A673 (cell line): ENCODE measurements at regions not wholly inside any gene's neighbourhood (a gene's known extent, or its start where the extent isn't known, plus 50 kb on each side); places are given as distances from the start of the nearest gene placed in this dataset.
A peak's percentile ranks its signal among the peaks of the same experiment; 100 is the strongest.

Experiments
- BruUV-seq: library from RNA; stranded (reverse); fragments of 400-500 nt; replicated peaks from 2 replicates; lab custom pipeline; 2021; lab: Mats Ljungman, UMichigan
- CTCF ChIA-PET: fragments of 300-600 bp; sonication (Branson Sonifier 250); formaldehyde crosslinking; loops from one replicate; lab custom pipeline; 2022; ENCODE audit warnings: antibody characterized with exemption; lab: Charles Lee
- POLR2A ChIA-PET: fragments of 300-600 bp; sonication (Branson Sonifier 250); formaldehyde crosslinking; loops from one replicate; lab custom pipeline; 2022; ENCODE audit warnings: antibody characterized with exemption; ENCODE audit not compliant: low non-redundant PET; lab: Charles Lee
- DNase-seq: peaks from one replicate; pipeline ENCODE4 v3.0.0-alpha.2; 2015; ENCODE audit warnings: low spot score
- H3K27ac ChIP-seq: fragments of 200-600 bp; sonication (generic); 2 replicates; pipeline ENCODE4 v1.5.1; 2016; ENCODE audit warnings: mixed run types, low read depth, mild to moderate bottlenecking, mixed read lengths, antibody characterized with exemption, low read length; ENCODE audit not compliant: poor library complexity, severe bottlenecking
- H3K27me3 ChIP-seq: fragments of 200-600 bp; sonication (generic); replicated peaks from 2 replicates; pipeline ENCODE4 v1.6.1; 2017; ENCODE audit warnings: mixed run types, low read depth, mild to moderate bottlenecking, mixed read lengths, antibody characterized with exemption, low read length; ENCODE audit not compliant: insufficient read depth, poor library complexity
- H3K36me3 ChIP-seq: fragments of 200-600 bp; sonication (generic); 2 replicates; pipeline ENCODE4 v1.6.1; 2016; ENCODE audit warnings: mixed run types, mild to moderate bottlenecking, mixed read lengths, antibody characterized with exemption, low read length; ENCODE audit not compliant: insufficient read depth, poor library complexity, severe bottlenecking
- H3K4me1 ChIP-seq: fragments of 200-600 bp; sonication (generic); 2 replicates; pipeline ENCODE4 v1.6.1; 2017; ENCODE audit warnings: mixed run types, mild to moderate bottlenecking, mixed read lengths, antibody characterized with exemption, low read length; ENCODE audit not compliant: insufficient read depth, poor library complexity, severe bottlenecking
- H3K4me3 ChIP-seq: fragments of 200-600 bp; sonication (generic); 2 replicates; pipeline ENCODE4 v1.5.1; 2016; ENCODE audit warnings: low read depth, mixed run types, mild to moderate bottlenecking, mixed read lengths, low read length; ENCODE audit not compliant: poor library complexity, severe bottlenecking
- H3K9me3 ChIP-seq: fragments of 200-600 bp; sonication (generic); 2 replicates; pipeline ENCODE4 v1.6.1; 2016; ENCODE audit warnings: mixed run types, low read depth, mild to moderate bottlenecking, mixed read lengths, antibody characterized with exemption, low read length; ENCODE audit not compliant: poor library complexity, severe bottlenecking
- EZH2 ChIP-seq: fragments of 200-600 bp; sonication (generic); IDR thresholded peaks from 2 replicates; pipeline ENCODE4 v1.6.1; 2017; ENCODE audit warnings: borderline replicate concordance, low read depth, mild to moderate bottlenecking, mixed read lengths, antibody characterized with exemption, low read length; ENCODE audit not compliant: poor library complexity, severe bottlenecking
- intact Hi-C: fragments of 100-400 bp; cut with micrococcal nuclease; formaldehyde crosslinking; loops from one replicate; pipeline ENCODE4 v1.10.0; 2022; ENCODE audit not compliant: unreplicated experiment
- TF ChIP-seq, protein P1 (sequence below): fragments of 300-800, 200-600 bp; sonication (generic); conservative IDR thresholded peaks from 2 replicates; pipeline ENCODE4 v1.5.1; 2017; ENCODE audit warnings: low read depth, mild to moderate bottlenecking, antibody characterized with exemption, low read length, moderate library complexity, mixed read lengths

DNA sequence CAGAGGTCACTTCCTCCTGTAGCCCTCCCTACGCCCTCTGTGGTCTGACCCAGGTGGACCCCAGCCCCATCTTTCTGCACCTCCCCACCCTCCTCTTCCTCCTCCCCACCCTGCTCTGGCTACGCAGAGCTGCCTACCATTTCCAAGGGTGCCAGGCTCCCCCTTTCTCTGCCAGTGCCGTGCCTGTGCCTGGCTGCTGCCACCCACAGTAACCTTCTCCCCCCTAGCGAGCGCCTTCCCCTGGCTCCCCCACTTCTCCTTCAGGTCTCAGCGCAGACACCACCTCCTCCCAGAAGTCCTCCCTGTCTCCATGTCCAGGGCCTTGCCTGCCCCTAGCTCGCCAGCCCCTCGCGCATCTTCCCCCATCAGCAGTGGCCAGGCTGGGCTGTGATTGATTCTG, 471.5 kb downstream of the PTPRU start:
- BruUV-seq, result no TSS peak
- Histone ChIP-seq H3K36me3 (no peaks in the 10 kb centered on the region), H3K4me3 (no peak overlapping the region), H3K27ac (peak overlapping the region; percentile 83), H3K4me1 (peaks cover 36% of the 10 kb centered on the region), H3K9me3 (no peaks in the 10 kb centered on the region), H3K27me3 (no peaks in the 10 kb centered on the region)
- no peak for TF ChIP-seq EZH2
- TF ChIP-seq, protein P1, sequence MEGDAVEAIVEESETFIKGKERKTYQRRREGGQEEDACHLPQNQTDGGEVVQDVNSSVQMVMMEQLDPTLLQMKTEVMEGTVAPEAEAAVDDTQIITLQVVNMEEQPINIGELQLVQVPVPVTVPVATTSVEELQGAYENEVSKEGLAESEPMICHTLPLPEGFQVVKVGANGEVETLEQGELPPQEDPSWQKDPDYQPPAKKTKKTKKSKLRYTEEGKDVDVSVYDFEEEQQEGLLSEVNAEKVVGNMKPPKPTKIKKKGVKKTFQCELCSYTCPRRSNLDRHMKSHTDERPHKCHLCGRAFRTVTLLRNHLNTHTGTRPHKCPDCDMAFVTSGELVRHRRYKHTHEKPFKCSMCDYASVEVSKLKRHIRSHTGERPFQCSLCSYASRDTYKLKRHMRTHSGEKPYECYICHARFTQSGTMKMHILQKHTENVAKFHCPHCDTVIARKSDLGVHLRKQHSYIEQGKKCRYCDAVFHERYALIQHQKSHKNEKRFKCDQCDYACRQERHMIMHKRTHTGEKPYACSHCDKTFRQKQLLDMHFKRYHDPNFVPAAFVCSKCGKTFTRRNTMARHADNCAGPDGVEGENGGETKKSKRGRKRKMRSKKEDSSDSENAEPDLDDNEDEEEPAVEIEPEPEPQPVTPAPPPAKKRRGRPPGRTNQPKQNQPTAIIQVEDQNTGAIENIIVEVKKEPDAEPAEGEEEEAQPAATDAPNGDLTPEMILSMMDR, result no peak
- intact Hi-C loops, result loop anchor here (2.0 to 5.0 kb wide), 5 partner anchors 85 to 675 kb away; no protein-coding TSS in a partner anchor
- POLR2A ChIA-PET, result no interaction called here
- CTCF ChIA-PET, result interaction anchor here (0.6 to 1.5 kb wide), 2 partner anchors 375 to 378 kb away, joined by 3 to 5 read pairs; no protein-coding TSS in a partner anchor
- no peak for DNase-seq

DNA sequence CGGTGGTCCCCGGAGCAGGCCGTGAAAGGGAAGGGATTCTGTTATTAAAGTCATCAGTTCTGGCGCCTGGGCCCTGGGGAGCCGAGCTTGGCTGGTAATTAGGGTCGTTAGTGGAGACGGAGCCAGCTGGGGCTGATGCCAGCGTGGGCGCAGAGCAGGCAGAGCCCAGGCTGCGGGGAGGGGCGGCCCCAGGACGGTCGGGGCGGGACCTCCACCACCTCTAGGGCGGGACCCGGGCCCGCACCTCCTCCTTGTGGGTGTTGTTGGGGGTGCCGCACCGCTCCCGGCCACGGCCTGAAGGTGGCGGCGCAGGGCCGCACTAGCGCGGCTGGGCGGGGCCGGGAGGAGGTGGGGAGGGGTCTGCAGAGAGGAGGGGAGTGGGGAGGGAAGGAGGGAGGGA, 470.6 kb downstream of the PTPRU start:
- TF ChIP-seq, protein P1, result peak; percentile 81
- no peak for TF ChIP-seq EZH2
- H3K4me1 ChIP-seq, result peaks cover 36% of the 10 kb centered on the region
- DNase-seq, result peak; percentile 94
- BruUV-seq, result no TSS peak
- H3K27ac ChIP-seq, result peak overlapping the region; percentile 21
- H3K36me3 ChIP-seq, result no peaks in the 10 kb centered on the region
- ChIA-PET CTCF (interaction anchor here (1.5 kb wide), 1 partner anchor 379 kb away, joined by 5 read pairs; no protein-coding TSS in a partner anchor), POLR2A (no interaction called here)
- H3K9me3 ChIP-seq, result no peaks in the 10 kb centered on the region
- no peak overlapping the region for H3K4me3 ChIP-seq
- H3K27me3 ChIP-seq, result no peaks in the 10 kb centered on the region
- intact Hi-C loops, result loop anchor here (5.0 kb wide), 4 partner anchors 85 to 675 kb away; no protein-coding TSS in a partner anchor

DNA sequence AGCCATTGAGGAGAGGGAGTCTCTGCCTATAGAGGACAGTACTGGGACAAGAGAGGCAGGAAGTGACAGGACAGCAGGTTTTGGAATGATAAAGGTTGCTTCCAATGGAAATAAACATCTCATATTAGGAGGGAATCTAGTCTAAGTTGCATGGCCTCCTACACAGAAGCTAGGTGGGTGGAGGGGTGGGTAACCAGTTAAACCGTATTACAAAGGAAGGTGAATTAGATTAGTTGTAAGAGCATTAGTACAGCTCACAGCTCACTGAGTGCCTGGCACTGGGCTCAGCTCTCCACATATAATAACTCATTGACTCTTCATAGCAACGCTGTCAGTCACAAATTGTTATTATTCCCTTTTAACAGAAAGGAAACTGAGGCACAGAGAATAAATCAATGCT, 468.1 kb downstream of the PTPRU start:
- Histone ChIP-seq H3K9me3 (no peaks in the 10 kb centered on the region), H3K4me1 (peaks cover 26% of the 10 kb centered on the region), H3K27me3 (no peaks in the 10 kb centered on the region), H3K27ac (no peak overlapping the region), H3K4me3 (no peak overlapping the region), H3K36me3 (no peaks in the 10 kb centered on the region)
- no peak for DNase-seq
- intact Hi-C loops, result no loop called here
- BruUV-seq, result no TSS peak
- CTCF ChIA-PET, result no interaction called here
- TF ChIP-seq, protein P1, result no peak
- TF ChIP-seq EZH2, result no peak
- POLR2A ChIA-PET, result no interaction called here
